ENCODE measurements at regions not wholly inside any gene's neighbourhood (a gene's known extent, or its start where the extent isn't known, plus 50 kb on each side); places are given as distances from the start of the nearest gene placed in this dataset.

DNA sequence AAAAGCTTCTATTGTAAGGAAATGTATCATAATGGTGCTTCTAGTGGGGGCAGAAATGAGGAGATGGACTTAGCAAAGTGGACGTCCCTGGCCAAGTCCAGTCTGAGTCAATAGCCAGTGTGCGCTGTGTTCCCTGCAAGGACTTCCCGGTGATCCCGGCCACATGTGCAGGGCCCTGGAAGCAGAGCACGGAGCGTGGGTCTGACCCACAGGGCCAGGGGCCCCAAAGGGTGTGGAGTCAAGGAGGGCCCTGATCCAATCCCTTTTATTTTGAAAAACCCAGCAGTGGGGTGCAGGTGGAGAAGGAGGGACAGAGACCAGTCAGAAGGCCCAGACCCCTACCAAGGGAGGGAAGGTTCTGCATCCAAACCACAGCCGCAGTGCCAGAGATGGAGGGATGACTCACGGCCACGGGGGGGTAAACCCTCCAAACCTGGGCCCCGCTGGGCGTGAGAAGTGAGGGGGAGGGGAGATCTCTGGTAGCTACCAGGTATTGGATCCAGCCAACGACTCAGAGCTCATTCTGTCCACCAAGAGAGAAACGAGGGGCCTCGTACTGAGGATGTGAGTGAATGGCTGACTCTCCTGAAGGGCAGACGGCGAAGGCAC lies 57.2 kb upstream of the VIPR2 start:
- H3K4me3 ChIP-seq: no peak overlapping the region
- no peaks in the 10 kb centered on the region for H3K9me3 ChIP-seq
- no peaks in the 10 kb centered on the region for H3K27me3 ChIP-seq
- no peak for TF ChIP-seq POLR2AphosphoS5 (IDR thresholded peaks at IDR 0.05; ENCODE audit: insufficient read depth in 1 of 2, low read depth in 1 of 2)
- no peak for TF ChIP-seq POLR2A (IDR thresholded peaks at IDR 0.05)
- no peak for TF ChIP-seq CTCF (IDR thresholded peaks at IDR 0.05)
- H3K27ac ChIP-seq: no peak overlapping the region
- DNase-seq (ENCODE audit: extremely low spot score in 2 of 2): no peak
- no peaks in the 10 kb centered on the region for H3K36me3 ChIP-seq
- intact Hi-C loops (cut with DNase I): no loop called here
- peaks cover 5% of the 10 kb centered on the region for H3K4me1 ChIP-seq

DNA sequence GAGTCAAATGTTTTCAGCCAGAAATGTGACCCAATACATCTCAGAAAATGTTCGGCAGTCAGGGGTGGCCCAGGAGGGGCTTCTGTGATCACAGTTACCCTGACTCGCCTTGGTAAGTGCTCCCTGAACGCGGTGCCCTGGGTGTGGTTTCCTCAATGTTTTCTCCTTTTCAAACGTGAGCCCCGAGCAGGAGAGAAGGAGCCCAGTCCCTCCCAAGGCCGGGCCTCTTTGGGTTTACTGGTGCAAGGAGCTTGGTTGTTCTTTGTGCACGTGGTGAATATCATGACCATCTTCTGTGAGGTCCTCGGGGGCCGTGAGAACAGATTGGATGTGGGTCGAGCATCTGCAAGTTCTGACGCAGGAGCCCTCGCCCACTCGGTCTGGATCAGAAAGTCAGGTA lies 55.8 kb upstream of the VIPR2 start:
- DNase-seq (ENCODE audit: extremely low spot score in 2 of 2): no peak
- Histone ChIP-seq H3K27me3 (no peaks in the 10 kb centered on the region), H3K27ac (no peak overlapping the region), H3K36me3 (no peaks in the 10 kb centered on the region), H3K9me3 (no peaks in the 10 kb centered on the region), H3K4me3 (no peak overlapping the region), H3K4me1 (peaks cover 17% of the 10 kb centered on the region)
- intact Hi-C loops (cut with DNase I): no loop called here
- TF ChIP-seq CTCF (IDR thresholded peaks at IDR 0.05) (no peak), POLR2A (IDR thresholded peaks at IDR 0.05) (no peak), POLR2AphosphoS5 (IDR thresholded peaks at IDR 0.05; ENCODE audit: insufficient read depth in 1 of 2, low read depth in 1 of 2) (no peak)

DNA sequence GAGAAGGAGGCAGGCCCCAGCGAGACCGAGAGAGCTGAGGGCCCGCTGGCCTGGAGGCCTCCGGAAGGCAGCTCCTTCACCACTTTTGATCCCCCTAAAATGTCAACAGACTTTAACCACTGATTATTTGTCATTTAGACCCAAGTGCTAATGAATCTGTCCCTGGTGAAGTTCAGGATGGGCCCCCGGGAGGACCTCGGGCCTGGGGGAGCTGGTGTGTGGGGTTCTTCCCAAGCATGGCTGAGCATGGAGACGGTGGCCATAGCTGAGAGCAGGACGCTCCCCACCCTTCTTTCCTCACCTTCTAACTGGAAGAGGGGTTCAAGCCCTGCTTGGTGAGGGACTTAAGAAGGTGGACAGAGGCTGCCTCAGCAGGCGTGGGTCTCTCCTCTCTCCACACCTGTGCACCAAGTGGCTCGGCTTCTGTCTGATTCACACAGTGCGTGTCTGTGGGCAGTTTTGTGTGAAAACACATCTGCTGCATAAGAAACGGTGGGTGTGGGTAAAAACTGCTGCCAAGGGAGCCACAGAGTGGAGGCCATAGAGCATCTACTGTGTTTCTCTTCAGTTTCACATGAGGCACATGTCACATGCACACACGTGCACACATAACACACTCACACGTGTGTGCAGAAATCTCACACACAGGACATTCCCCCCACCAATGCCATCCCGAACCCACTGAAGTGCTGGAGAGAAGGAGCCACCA lies 53.5 kb upstream of the VIPR2 start:
- Histone ChIP-seq H3K36me3 (no peaks in the 10 kb centered on the region), H3K27me3 (no peaks in the 10 kb centered on the region), H3K9me3 (no peaks in the 10 kb centered on the region), H3K4me1 (peaks cover 17% of the 10 kb centered on the region), H3K4me3 (no peak overlapping the region), H3K27ac (no peak overlapping the region)
- TF ChIP-seq POLR2AphosphoS5 (IDR thresholded peaks at IDR 0.05; ENCODE audit: insufficient read depth in 1 of 2, low read depth in 1 of 2) (no peak), CTCF (IDR thresholded peaks at IDR 0.05) (no peak), POLR2A (IDR thresholded peaks at IDR 0.05) (no peak)
- intact Hi-C loops (cut with DNase I): no loop called here
- no peak for DNase-seq (ENCODE audit: extremely low spot score in 2 of 2)

- Histone ChIP-seq H3K27ac (no peak overlapping the region), H3K27me3 (no peaks in the 10 kb centered on the region), H3K4me1 (peaks cover 17% of the 10 kb centered on the region), H3K9me3 (no peaks in the 10 kb centered on the region), H3K36me3 (no peaks in the 10 kb centered on the region), H3K4me3 (no peak overlapping the region)
- intact Hi-C loops (cut with DNase I): no loop called here
- DNase-seq (ENCODE audit: extremely low spot score in 2 of 2): no peak
- TF ChIP-seq POLR2A (IDR thresholded peaks at IDR 0.05) (no peak), POLR2AphosphoS5 (IDR thresholded peaks at IDR 0.05; ENCODE audit: insufficient read depth in 1 of 2, low read depth in 1 of 2) (no peak), CTCF (IDR thresholded peaks at IDR 0.05) (no peak)
Measured at GRCh38 chr7:159197066-159197975, 52.7 kb upstream of the VIPR2 start.

Measured in vagina (tissue), 2 donors.